ENCODE measurements at regions not wholly inside any gene's neighbourhood (a gene's known extent, or its start where the extent isn't known, plus 50 kb on each side); places are given as distances from the start of the nearest gene placed in this dataset.

DNA sequence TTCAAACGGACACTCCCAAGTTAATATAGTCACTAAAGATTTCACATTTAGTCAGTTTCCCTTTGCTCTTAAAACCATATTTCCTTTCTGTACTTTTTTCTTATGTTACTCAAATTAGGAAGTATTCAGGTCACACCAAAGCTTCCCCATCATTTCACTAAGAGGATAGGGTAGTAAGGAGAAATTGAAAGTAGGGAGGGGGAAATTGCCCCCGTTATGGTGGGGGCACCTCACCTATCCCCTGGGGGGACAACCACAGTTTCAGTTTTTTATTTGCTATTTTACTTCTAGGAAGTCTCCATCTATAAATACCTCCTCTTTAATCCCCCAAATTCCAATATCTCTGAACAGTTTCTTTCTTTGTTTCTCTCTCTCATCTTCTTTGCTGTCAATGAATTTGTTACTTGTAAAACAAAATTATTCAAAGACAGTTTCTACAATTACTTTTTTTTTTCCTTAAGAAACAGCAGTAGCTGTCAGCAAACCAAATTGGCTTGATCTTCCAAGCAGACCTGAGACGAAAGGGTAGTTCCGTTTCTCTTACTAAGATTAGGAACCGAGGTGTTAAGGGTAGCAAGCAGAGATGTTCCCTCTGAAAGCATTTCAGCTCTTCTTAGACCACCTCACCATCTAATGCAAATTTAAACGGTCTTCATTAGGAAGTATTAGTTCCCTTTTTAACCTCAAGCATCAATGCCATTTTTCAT is 160.2 kb upstream of the KLF3 start:
- no peak overlapping the region for H3K4me2 ChIP-seq (ENCODE audit: insufficient read depth, low read length)

More for the DNA sequence above, 160.2 kb upstream of the KLF3 start:
- no peaks in the 10 kb centered on the region for H3K9me3 ChIP-seq (replicated peaks; ENCODE audit: control insufficient read depth, insufficient read depth, low read depth, low read length)
- no peak overlapping the region for H3K27ac ChIP-seq (ENCODE audit: extremely low read depth, low read depth, low read length)
- no TSS peak for BruUV-seq (replicated peaks)
- no peaks in the 10 kb centered on the region for H3K36me3 ChIP-seq (ENCODE audit: control insufficient read depth, insufficient read depth, low read length)
- H3K4me1 ChIP-seq (replicated peaks in 1 of 2; ENCODE audit: control insufficient read depth in 2 of 2, insufficient read depth in 2 of 2, low read length in 2 of 2) = no peaks in the 10 kb centered on the region
- H3K4me3 ChIP-seq = no peak overlapping the region
- POLR2A ChIA-PET = no interaction called here
- ATAC-seq (no peak), FAIRE-seq (no peak), DNase-seq (ENCODE audit: extremely low read depth in 1 of 4, low spot score in 3 of 4) (no peak)
- CTCF ChIA-PET (ENCODE audit: low intra/inter-chr PET ratio) = no interaction called here
- intact Hi-C loops (cut with micrococcal nuclease) = no loop called here
- H3K9ac ChIP-seq (ENCODE audit: insufficient read depth in 1 of 2, low read depth in 2 of 2, low read length in 2 of 2) = no peak overlapping the region
- H3K9me1 ChIP-seq (ENCODE audit: control insufficient read depth, insufficient read depth, low read length) = no peaks in the 10 kb centered on the region
- 30% methylated on average over 6 of the region's 6 CpGs for WGBS (ENCODE audit: insufficient coverage, low coverage, missing lambda C conversion rate)
- TF ChIP-seq, protein P1, sequence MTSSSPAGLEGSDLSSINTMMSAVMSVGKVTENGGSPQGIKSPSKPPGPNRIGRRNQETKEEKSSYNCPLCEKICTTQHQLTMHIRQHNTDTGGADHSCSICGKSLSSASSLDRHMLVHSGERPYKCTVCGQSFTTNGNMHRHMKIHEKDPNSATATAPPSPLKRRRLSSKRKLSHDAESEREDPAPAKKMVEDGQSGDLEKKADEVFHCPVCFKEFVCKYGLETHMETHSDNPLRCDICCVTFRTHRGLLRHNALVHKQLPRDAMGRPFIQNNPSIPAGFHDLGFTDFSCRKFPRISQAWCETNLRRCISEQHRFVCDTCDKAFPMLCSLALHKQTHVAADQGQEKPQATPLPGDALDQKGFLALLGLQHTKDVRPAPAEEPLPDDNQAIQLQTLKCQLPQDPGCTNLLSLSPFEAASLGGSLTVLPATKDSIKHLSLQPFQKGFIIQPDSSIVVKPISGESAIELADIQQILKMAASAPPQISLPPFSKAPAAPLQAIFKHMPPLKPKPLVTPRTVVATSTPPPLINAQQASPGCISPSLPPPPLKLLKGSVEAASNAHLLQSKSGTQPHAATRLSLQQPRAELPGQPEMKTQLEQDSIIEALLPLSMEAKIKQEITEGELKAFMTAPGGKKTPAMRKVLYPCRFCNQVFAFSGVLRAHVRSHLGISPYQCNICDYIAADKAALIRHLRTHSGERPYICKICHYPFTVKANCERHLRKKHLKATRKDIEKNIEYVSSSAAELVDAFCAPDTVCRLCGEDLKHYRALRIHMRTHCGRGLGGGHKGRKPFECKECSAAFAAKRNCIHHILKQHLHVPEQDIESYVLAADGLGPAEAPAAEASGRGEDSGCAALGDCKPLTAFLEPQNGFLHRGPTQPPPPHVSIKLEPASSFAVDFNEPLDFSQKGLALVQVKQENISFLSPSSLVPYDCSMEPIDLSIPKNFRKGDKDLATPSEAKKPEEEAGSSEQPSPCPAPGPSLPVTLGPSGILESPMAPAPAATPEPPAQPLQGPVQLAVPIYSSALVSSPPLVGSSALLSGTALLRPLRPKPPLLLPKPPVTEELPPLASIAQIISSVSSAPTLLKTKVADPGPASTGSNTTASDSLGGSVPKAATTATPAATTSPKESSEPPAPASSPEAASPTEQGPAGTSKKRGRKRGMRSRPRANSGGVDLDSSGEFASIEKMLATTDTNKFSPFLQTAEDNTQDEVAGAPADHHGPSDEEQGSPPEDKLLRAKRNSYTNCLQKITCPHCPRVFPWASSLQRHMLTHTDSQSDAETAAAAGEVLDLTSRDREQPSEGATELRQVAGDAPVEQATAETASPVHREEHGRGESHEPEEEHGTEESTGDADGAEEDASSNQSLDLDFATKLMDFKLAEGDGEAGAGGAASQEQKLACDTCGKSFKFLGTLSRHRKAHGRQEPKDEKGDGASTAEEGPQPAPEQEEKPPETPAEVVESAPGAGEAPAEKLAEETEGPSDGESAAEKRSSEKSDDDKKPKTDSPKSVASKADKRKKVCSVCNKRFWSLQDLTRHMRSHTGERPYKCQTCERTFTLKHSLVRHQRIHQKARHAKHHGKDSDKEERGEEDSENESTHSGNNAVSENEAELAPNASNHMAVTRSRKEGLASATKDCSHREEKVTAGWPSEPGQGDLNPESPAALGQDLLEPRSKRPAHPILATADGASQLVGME (CRISPR knock-in tag; IDR thresholded peaks at IDR 0.05) = no peak
- TF ChIP-seq ARNT (IDR thresholded peaks at IDR 0.05) (no peak), MCM7 (IDR thresholded peaks at IDR 0.05) (no peak), ZKSCAN1 (IDR thresholded peaks at IDR 0.05; ENCODE audit: low read depth, low read length) (no peak), BRD4 (IDR thresholded peaks at IDR 0.05) (no peak), MEF2D (tag; conservative IDR thresholded peaks at IDR 0.05; ENCODE audit: low read depth) (no peak), TAL1 (IDR thresholded peaks at IDR 0.05) (no peak)
- TF ChIP-seq, protein P2, sequence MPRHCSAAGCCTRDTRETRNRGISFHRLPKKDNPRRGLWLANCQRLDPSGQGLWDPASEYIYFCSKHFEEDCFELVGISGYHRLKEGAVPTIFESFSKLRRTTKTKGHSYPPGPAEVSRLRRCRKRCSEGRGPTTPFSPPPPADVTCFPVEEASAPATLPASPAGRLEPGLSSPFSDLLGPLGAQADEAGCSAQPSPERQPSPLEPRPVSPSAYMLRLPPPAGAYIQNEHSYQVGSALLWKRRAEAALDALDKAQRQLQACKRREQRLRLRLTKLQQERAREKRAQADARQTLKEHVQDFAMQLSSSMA (CRISPR knock-in tag; IDR thresholded peaks at IDR 0.05) = no peak
- TF ChIP-seq, protein P3, sequence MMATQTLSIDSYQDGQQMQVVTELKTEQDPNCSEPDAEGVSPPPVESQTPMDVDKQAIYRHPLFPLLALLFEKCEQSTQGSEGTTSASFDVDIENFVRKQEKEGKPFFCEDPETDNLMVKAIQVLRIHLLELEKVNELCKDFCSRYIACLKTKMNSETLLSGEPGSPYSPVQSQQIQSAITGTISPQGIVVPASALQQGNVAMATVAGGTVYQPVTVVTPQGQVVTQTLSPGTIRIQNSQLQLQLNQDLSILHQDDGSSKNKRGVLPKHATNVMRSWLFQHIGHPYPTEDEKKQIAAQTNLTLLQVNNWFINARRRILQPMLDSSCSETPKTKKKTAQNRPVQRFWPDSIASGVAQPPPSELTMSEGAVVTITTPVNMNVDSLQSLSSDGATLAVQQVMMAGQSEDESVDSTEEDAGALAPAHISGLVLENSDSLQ (IDR thresholded peaks at IDR 0.05) = no peak
- in situ Hi-C loops (cut with MboI) = no loop called here
- no peaks in the 10 kb centered on the region for H3K27me3 ChIP-seq (ENCODE audit: control insufficient read depth in 2 of 2, insufficient read depth in 2 of 2, low read length in 2 of 2)
- H4K20me1 ChIP-seq (replicated peaks; ENCODE audit: control insufficient read depth, insufficient read depth, low read length) = no peaks in the 10 kb centered on the region
- no peaks in the 10 kb centered on the region for H3K79me2 ChIP-seq (ENCODE audit: control insufficient read depth, insufficient read depth, low read length)
- no peak overlapping the region for H2AFZ ChIP-seq (ENCODE audit: low read depth, low read length)

Data from K562 (cell line).